ENCODE measurements at regions not wholly inside any gene's neighbourhood (a gene's known extent, or its start where the extent isn't known, plus 50 kb on each side); places are given as distances from the start of the nearest gene placed in this dataset.

GRCh38 chr20:55052459-55052858 lies 577.1 kb downstream of the DOK5 start (continued):
- TF ChIP-seq POU6F1 (CRISPR knock-in tag; IDR thresholded peaks at IDR 0.05; ENCODE audit: borderline replicate concordance, low read depth) (no peak), PPARA (CRISPR knock-in tag; IDR thresholded peaks at IDR 0.05; ENCODE audit: borderline replicate concordance) (no peak), ARNTL (CRISPR knock-in tag; IDR thresholded peaks at IDR 0.05; ENCODE audit: borderline replicate concordance, low read depth) (no peak), SNAI2 (CRISPR knock-in tag; IDR thresholded peaks at IDR 0.05) (no peak), ZC3H10 (CRISPR knock-in tag; IDR thresholded peaks at IDR 0.05) (no peak), ISL1 (CRISPR knock-in tag; IDR thresholded peaks at IDR 0.05) (no peak)

- no peak for ATAC-seq
- TF ChIP-seq BACH2 (CRISPR knock-in tag; IDR thresholded peaks at IDR 0.05; ENCODE audit: borderline replicate concordance) (no peak), GLIS3 (CRISPR knock-in tag; IDR thresholded peaks at IDR 0.05) (no peak), RARB (CRISPR knock-in tag; IDR thresholded peaks at IDR 0.05) (no peak), SNAI2 (CRISPR knock-in tag; IDR thresholded peaks at IDR 0.05) (no peak), ZNF70 (CRISPR knock-in tag; IDR thresholded peaks at IDR 0.05) (no peak), ESRRG (CRISPR knock-in tag; IDR thresholded peaks at IDR 0.05) (no peak), ZFP3 (CRISPR knock-in tag; IDR thresholded peaks at IDR 0.05) (no peak), PATZ1 (CRISPR knock-in tag; IDR thresholded peaks at IDR 0.05; ENCODE audit: borderline replicate concordance) (no peak), ZNF8 (CRISPR knock-in tag; IDR thresholded peaks at IDR 0.05) (no peak), PPARA (CRISPR knock-in tag; IDR thresholded peaks at IDR 0.05; ENCODE audit: borderline replicate concordance) (no peak), ISL1 (CRISPR knock-in tag; IDR thresholded peaks at IDR 0.05) (no peak), ZFP30 (CRISPR knock-in tag; IDR thresholded peaks at IDR 0.05) (no peak), TCF4 (CRISPR knock-in tag; IDR thresholded peaks at IDR 0.05; ENCODE audit: borderline replicate concordance) (no peak), ZC3H10 (CRISPR knock-in tag; IDR thresholded peaks at IDR 0.05) (no peak)
- TF ChIP-seq, protein P1, sequence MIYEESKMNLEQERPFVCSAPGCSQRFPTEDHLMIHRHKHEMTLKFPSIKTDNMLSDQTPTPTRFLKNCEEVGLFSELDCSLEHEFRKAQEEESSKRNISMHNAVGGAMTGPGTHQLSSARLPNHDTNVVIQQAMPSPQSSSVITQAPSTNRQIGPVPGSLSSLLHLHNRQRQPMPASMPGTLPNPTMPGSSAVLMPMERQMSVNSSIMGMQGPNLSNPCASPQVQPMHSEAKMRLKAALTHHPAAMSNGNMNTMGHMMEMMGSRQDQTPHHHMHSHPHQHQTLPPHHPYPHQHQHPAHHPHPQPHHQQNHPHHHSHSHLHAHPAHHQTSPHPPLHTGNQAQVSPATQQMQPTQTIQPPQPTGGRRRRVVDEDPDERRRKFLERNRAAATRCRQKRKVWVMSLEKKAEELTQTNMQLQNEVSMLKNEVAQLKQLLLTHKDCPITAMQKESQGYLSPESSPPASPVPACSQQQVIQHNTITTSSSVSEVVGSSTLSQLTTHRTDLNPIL (CRISPR knock-in tag; IDR thresholded peaks at IDR 0.05; ENCODE audit: low read depth): no peak
Measured at GRCh38 chr20:55038684-55039083, 563.3 kb downstream of the DOK5 start.

- TF ChIP-seq ZNF8 (CRISPR knock-in tag; IDR thresholded peaks at IDR 0.05): no peak
- TF ChIP-seq SNAI2 (CRISPR knock-in tag; IDR thresholded peaks at IDR 0.05): no peak
- no peak for TF ChIP-seq PPARA (CRISPR knock-in tag; IDR thresholded peaks at IDR 0.05; ENCODE audit: borderline replicate concordance)
- TF ChIP-seq ESRRG (CRISPR knock-in tag; IDR thresholded peaks at IDR 0.05): no peak
- no peak for TF ChIP-seq ARNTL (CRISPR knock-in tag; IDR thresholded peaks at IDR 0.05; ENCODE audit: borderline replicate concordance, low read depth)
- no peak for ATAC-seq
Measured at GRCh38 chr20:55031971-55032370, 556.6 kb downstream of the DOK5 start.

GRCh38 chr20:55014766-55015165 lies 539.4 kb downstream of the DOK5 start:
- no peak for ATAC-seq

GRCh38 chr20:55010761-55011160 lies 535.4 kb downstream of the DOK5 start:
- ATAC-seq: no peak
- TF ChIP-seq OSR1 (CRISPR knock-in tag; IDR thresholded peaks at IDR 0.05) (no peak), PPARA (CRISPR knock-in tag; IDR thresholded peaks at IDR 0.05; ENCODE audit: borderline replicate concordance) (no peak), PATZ1 (CRISPR knock-in tag; IDR thresholded peaks at IDR 0.05; ENCODE audit: borderline replicate concordance) (no peak)

More at GRCh38 chr20:55014766-55015165, 539.4 kb downstream of the DOK5 start:
- TF ChIP-seq, protein P1 (CRISPR knock-in tag; IDR thresholded peaks at IDR 0.05; ENCODE audit: low read depth): no peak

All from SK-N-SH treated with all-trans-retinoic acid at 6 μM for 48 hours (cell line).